Mucosa of descending colon (tissue), 3 donors: ENCODE measurements at regions not wholly inside any gene's neighbourhood (a gene's known extent, or its start where the extent isn't known, plus 50 kb on each side); places are given as distances from the start of the nearest gene placed in this dataset.

Experiments
- ATAC-seq: fragments of 200-7000 bp; cut with Tn5 transposase; one replicate; pipeline ENCODE4 v1.9.1; 2020; ENCODE audit warnings: mild to moderate bottlenecking, moderate library complexity
- DNase-seq, 3 donors: peaks; one replicate each; pipeline ENCODE4 v3.0.0-alpha.2; 2020
- H3K36me3 ChIP-seq: fragments of 200-600 bp; one replicate; pipeline ENCODE4 v1.8.0; 2021; ENCODE audit warnings: low read depth, mild to moderate bottlenecking
- H3K4me1 ChIP-seq: fragments of 200-600 bp; one replicate; pipeline ENCODE4 v1.8.0; 2021; ENCODE audit warnings: low read depth, mild to moderate bottlenecking
- H3K4me3 ChIP-seq: fragments of 200-600 bp; one replicate; pipeline ENCODE4 v1.8.0; 2021; ENCODE audit warnings: mild to moderate bottlenecking
- H3K9me3 ChIP-seq: fragments of 200-600 bp; one replicate; pipeline ENCODE4 v1.8.0; 2021; ENCODE audit warnings: mild to moderate bottlenecking
- intact Hi-C, 2 donors: fragments of 100-400 bp; cut with DNase I in 1 of 2; cut with micrococcal nuclease in 1 of 2; formaldehyde crosslinking; loops; one replicate each; pipeline versions ENCODE4 v1.11.0 to v1.11.1; 2022; cut with DNase I, micrococcal nuclease
- TF ChIP-seq, protein P1 (sequence below): fragments of 200-600 bp; IDR thresholded peaks from one replicate; pipeline ENCODE4 v1.8.0; 2022; ENCODE audit warnings: antibody characterized with exemption, mild to moderate bottlenecking
- donor health status: DM: no; HTN: no; CAD: no; lungs with moderate emphysema.
- donor health status: DM: no; HTN: no; CAD: no.
- donor health status: DM: no; HTN: yes; CAD: no.

DNA sequence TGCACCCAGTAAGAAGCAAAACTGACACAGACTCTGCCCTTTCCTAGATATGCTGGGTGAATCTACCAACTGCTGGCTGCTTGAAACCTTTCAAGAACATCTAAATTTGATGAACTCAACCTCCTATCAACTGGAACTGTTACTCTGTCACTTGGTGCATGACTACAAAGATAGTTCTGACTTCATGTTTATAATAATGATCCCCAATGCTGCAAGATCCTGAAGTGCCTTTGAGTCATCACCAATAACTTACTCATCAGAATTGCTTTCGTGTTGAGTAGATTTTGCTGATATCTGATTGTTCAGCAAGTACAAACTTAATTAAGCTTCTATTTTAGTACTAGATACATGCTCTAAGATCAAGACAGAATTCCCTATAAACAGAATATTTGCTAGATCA lies 100.2 kb upstream of the ARMC2 start:
- intact Hi-C loops, result no loop called here
- DNase-seq (no peak), ATAC-seq (no peak)
- TF ChIP-seq, protein P1, sequence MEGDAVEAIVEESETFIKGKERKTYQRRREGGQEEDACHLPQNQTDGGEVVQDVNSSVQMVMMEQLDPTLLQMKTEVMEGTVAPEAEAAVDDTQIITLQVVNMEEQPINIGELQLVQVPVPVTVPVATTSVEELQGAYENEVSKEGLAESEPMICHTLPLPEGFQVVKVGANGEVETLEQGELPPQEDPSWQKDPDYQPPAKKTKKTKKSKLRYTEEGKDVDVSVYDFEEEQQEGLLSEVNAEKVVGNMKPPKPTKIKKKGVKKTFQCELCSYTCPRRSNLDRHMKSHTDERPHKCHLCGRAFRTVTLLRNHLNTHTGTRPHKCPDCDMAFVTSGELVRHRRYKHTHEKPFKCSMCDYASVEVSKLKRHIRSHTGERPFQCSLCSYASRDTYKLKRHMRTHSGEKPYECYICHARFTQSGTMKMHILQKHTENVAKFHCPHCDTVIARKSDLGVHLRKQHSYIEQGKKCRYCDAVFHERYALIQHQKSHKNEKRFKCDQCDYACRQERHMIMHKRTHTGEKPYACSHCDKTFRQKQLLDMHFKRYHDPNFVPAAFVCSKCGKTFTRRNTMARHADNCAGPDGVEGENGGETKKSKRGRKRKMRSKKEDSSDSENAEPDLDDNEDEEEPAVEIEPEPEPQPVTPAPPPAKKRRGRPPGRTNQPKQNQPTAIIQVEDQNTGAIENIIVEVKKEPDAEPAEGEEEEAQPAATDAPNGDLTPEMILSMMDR, result no peak
- peaks cover 6% of the 10 kb centered on the region for H3K4me1 ChIP-seq
- H3K4me3 ChIP-seq, result no peak overlapping the region
- H3K9me3 ChIP-seq, result no peaks in the 10 kb centered on the region
- H3K36me3 ChIP-seq, result no peaks in the 10 kb centered on the region

DNA sequence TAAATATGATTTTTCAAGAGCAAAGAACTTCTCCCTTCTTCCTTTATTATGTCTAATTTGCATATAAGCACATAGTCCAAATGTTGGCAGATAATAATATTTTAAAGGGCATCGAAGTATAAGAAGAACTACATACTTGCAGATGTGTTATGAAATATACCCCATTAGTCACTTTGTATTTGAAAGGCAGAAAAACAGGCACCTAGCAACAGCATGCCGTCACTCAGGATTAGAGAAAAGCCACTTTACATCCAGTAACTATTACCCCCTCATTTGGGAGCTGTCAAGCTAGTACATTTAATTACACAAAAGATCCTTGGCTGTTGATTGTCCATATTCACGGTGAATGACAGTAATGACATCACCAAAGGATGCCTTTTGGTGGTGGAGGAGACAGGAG lies 99.3 kb upstream of the ARMC2 start:
- H3K4me3 ChIP-seq, result no peak overlapping the region
- H3K9me3 ChIP-seq, result no peaks in the 10 kb centered on the region
- H3K4me1 ChIP-seq, result peaks cover 6% of the 10 kb centered on the region
- intact Hi-C loops, result no loop called here
- H3K36me3 ChIP-seq, result no peaks in the 10 kb centered on the region
- ATAC-seq, result no peak
- TF ChIP-seq, protein P1, result no peak
- no peak for DNase-seq

DNA sequence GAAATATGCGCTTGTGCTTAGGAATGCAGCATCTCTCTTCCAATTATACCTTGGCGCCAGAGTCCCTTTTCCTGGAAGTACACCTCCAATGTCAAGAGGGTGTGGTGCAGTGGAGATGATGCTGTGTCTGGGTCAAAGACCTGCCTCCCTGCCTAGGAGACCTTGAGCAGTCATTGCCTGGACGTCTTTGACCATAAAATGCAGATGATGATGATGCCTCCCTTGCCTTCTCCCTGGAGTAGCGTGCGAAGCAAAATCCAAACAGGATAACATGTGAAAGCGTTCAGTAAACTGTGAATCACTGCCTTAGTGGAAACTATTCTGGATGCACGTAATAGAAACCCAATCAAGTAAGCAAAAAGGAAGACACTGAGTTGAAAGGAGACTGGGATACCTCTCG lies 97.4 kb upstream of the ARMC2 start:
- intact Hi-C loops, result no loop called here
- DNase-seq (no peak), ATAC-seq (no peak)
- Histone ChIP-seq H3K36me3 (no peaks in the 10 kb centered on the region), H3K4me1 (peaks cover 12% of the 10 kb centered on the region), H3K4me3 (no peak overlapping the region), H3K9me3 (no peaks in the 10 kb centered on the region)
- TF ChIP-seq, protein P1, result no peak

DNA sequence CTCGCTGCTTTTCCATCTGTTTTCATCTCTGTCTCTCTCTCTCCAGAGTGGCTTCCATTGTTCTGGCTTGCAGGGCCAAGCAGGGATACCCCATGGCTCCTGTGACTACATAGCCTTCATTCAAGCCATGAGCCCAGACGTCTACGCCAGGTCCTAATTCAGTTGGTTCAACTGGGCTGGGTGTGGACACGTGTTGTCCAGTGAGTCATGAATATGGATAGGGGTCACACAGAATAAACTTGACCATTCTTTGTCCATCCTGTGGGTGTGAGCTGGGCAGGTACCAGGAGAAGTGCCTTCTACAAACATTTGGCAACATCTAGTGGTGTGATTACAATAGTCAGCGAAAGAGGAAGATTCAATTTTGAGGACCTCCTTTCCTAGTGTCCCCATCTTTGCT lies 96.9 kb upstream of the ARMC2 start:
- intact Hi-C loops, result no loop called here

DNA sequence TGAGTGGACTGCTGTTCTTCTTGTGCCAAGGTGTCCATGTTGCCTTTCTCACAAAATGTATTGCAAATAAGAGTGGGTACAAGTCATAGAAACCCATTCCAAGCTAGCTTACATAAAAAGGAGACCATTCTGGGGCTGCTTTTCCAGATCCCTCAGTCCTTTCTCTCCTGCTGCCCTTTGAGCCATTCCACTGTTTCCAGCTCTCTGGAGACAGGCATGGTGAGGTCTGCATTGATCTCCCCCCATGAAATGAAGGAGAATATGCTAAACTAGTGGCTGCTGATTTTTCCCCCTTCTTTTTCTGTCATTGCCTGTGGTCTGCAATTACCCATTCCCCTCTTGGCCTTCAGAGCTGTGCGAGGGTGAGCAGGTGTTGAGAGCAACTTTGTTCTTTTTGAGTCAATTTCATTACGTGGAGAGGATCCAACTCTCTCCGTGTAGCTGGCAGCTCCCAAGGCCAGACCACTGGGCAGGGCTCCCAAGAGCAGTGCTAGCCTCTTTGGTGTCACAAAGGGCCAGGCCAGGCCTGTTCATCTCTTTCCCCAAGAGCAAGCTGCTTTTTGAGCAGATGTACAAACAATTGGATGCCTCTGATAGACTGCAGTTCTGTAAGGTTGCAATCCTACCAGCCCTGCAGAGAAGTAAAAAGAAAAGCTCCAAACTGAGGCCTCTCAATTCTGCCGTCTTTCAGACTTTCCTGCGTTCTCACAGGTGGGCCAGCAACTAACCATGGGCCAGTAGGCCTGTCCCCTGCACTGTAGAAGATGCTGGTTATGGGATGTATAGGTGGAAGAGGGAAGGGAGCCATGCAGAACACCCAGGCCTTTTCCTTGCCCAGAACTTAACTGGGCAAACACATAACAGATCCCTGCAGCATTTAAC lies 96.1 kb upstream of the ARMC2 start:
- H3K9me3 ChIP-seq, result no peaks in the 10 kb centered on the region
- TF ChIP-seq, protein P1, result no peak
- intact Hi-C loops, result no loop called here
- ATAC-seq, result peak; percentile 8
- no peak for DNase-seq
- no peak overlapping the region for H3K4me3 ChIP-seq
- no peaks in the 10 kb centered on the region for H3K36me3 ChIP-seq
- peaks cover 12% of the 10 kb centered on the region for H3K4me1 ChIP-seq

More for the DNA sequence above, 96.9 kb upstream of the ARMC2 start:
- peaks cover 12% of the 10 kb centered on the region for H3K4me1 ChIP-seq
- H3K4me3 ChIP-seq, result no peak overlapping the region
- TF ChIP-seq, protein P1, result no peak
- ATAC-seq, result no peak
- no peaks in the 10 kb centered on the region for H3K9me3 ChIP-seq
- DNase-seq, result no peak
- no peaks in the 10 kb centered on the region for H3K36me3 ChIP-seq
